Liver (tissue), 3 donors: ENCODE measurements at regions not wholly inside any gene's neighbourhood (a gene's known extent, or its start where the extent isn't known, plus 50 kb on each side); places are given as distances from the start of the nearest gene placed in this dataset.

Source experiments
- FOXA1 ChIP-seq: IDR thresholded peaks from 2 replicates; pipeline ENCODE4 v1.6.1; 2016; ENCODE audit warnings: antibody characterized with exemption
- GABPA ChIP-seq, 2 donors: IDR thresholded peaks in 1 of 2; conservative IDR thresholded peaks in 1 of 2; 2 replicates each; pipeline ENCODE4 v1.6.1; 2016; ENCODE audit warnings: antibody characterized with exemption in 2 of 2, mild to moderate bottlenecking in 1 of 2, moderate library complexity in 1 of 2
- HNF4A ChIP-seq, 2 donors: conservative IDR thresholded peaks; 2 replicates each; pipeline ENCODE4 v1.6.1; 2016; ENCODE audit warnings: antibody characterized with exemption in 2 of 2, mild to moderate bottlenecking in 2 of 2
- JUND ChIP-seq, 2 donors: IDR thresholded peaks; 2 replicates each; pipeline ENCODE4 v1.6.1; 2016; ENCODE audit warnings: antibody characterized with exemption in 2 of 2
- RAD21 ChIP-seq, 2 donors: IDR thresholded peaks; 2 replicates each; pipeline ENCODE4 v1.6.1; 2016; ENCODE audit warnings: antibody characterized with exemption in 2 of 2, mild to moderate bottlenecking in 2 of 2
- SP1 ChIP-seq: IDR thresholded peaks from 2 replicates; pipeline ENCODE4 v1.6.1; 2018; ENCODE audit warnings: antibody characterized with exemption, mild to moderate bottlenecking
- TAF1 ChIP-seq: conservative IDR thresholded peaks from 2 replicates; pipeline ENCODE4 v1.6.1; 2016; ENCODE audit warnings: antibody characterized with exemption, mild to moderate bottlenecking
- YY1 ChIP-seq: IDR thresholded peaks from 2 replicates; pipeline ENCODE4 v1.6.1; 2016; ENCODE audit warnings: antibody characterized with exemption, mild to moderate bottlenecking
- TF ChIP-seq, protein P1 (sequence below): fragments of 150-350 bp; IDR thresholded peaks from 2 replicates; pipeline ENCODE4 v1.5.1; 2017; ENCODE audit warnings: improper control_type of control experiment, low read depth, low read length; ENCODE audit not compliant: missing input control
- TF ChIP-seq, protein P2 (sequence below): IDR thresholded peaks from 2 replicates; pipeline ENCODE4 v1.6.1; 2016; ENCODE audit warnings: antibody characterized with exemption
- TF ChIP-seq, protein P3 (sequence below): IDR thresholded peaks from 2 replicates; pipeline ENCODE4 v1.6.1; 2016; ENCODE audit warnings: antibody characterized with exemption
- TF ChIP-seq, protein P4 (sequence below): IDR thresholded peaks from 2 replicates; pipeline ENCODE4 v1.6.1; 2016; ENCODE audit warnings: antibody characterized with exemption
- TF ChIP-seq, protein P5 (sequence below): IDR thresholded peaks from 2 replicates; pipeline ENCODE4 v1.6.1; 2016; ENCODE audit warnings: antibody characterized with exemption, mild to moderate bottlenecking
- donor health status: healthy.
- donor health status: healthy.

DNA sequence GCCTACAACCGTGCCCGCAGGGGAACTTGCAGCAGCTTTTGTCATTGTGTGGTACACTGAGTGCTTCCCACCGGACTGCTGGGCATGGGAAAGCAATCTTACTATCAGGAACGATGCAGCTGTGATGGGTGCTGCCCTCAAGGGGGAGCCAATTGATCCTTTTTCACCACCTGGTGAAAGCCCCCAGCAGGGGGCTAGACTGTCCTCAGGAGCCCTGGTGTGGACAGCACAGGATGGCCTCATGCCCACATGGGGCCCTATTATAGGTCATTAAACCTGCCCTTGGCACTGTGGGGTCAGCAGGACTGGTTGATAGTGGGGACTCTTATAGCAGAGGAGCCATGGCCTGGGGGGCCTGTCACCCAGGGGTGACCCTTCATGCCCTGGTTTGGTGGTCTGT is 172.2 kb downstream of the GLI2 start:
- TF ChIP-seq RAD21 (IDR thresholded peaks at IDR 0.05) (no peak), GABPA (IDR thresholded peaks at IDR 0.05 in 1 of 2, conservative IDR thresholded peaks at IDR 0.05 in 1 of 2) (no peak), JUND (IDR thresholded peaks at IDR 0.05) (no peak), SP1 (no peak), FOXA1 (no peak), TAF1 (no peak), YY1 (no peak), HNF4A (conservative IDR thresholded peaks at IDR 0.05) (no peak)
- TF ChIP-seq, protein P1, sequence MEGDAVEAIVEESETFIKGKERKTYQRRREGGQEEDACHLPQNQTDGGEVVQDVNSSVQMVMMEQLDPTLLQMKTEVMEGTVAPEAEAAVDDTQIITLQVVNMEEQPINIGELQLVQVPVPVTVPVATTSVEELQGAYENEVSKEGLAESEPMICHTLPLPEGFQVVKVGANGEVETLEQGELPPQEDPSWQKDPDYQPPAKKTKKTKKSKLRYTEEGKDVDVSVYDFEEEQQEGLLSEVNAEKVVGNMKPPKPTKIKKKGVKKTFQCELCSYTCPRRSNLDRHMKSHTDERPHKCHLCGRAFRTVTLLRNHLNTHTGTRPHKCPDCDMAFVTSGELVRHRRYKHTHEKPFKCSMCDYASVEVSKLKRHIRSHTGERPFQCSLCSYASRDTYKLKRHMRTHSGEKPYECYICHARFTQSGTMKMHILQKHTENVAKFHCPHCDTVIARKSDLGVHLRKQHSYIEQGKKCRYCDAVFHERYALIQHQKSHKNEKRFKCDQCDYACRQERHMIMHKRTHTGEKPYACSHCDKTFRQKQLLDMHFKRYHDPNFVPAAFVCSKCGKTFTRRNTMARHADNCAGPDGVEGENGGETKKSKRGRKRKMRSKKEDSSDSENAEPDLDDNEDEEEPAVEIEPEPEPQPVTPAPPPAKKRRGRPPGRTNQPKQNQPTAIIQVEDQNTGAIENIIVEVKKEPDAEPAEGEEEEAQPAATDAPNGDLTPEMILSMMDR = no peak
- TF ChIP-seq, protein P2, sequence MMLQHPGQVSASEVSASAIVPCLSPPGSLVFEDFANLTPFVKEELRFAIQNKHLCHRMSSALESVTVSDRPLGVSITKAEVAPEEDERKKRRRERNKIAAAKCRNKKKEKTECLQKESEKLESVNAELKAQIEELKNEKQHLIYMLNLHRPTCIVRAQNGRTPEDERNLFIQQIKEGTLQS = no peak
- TF ChIP-seq, protein P3, sequence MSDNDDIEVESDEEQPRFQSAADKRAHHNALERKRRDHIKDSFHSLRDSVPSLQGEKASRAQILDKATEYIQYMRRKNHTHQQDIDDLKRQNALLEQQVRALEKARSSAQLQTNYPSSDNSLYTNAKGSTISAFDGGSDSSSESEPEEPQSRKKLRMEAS = no peak
- TF ChIP-seq, protein P4, sequence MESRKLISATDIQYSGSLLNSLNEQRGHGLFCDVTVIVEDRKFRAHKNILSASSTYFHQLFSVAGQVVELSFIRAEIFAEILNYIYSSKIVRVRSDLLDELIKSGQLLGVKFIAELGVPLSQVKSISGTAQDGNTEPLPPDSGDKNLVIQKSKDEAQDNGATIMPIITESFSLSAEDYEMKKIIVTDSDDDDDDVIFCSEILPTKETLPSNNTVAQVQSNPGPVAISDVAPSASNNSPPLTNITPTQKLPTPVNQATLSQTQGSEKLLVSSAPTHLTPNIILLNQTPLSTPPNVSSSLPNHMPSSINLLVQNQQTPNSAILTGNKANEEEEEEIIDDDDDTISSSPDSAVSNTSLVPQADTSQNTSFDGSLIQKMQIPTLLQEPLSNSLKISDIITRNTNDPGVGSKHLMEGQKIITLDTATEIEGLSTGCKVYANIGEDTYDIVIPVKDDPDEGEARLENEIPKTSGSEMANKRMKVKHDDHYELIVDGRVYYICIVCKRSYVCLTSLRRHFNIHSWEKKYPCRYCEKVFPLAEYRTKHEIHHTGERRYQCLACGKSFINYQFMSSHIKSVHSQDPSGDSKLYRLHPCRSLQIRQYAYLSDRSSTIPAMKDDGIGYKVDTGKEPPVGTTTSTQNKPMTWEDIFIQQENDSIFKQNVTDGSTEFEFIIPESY = no peak
- TF ChIP-seq, protein P5, sequence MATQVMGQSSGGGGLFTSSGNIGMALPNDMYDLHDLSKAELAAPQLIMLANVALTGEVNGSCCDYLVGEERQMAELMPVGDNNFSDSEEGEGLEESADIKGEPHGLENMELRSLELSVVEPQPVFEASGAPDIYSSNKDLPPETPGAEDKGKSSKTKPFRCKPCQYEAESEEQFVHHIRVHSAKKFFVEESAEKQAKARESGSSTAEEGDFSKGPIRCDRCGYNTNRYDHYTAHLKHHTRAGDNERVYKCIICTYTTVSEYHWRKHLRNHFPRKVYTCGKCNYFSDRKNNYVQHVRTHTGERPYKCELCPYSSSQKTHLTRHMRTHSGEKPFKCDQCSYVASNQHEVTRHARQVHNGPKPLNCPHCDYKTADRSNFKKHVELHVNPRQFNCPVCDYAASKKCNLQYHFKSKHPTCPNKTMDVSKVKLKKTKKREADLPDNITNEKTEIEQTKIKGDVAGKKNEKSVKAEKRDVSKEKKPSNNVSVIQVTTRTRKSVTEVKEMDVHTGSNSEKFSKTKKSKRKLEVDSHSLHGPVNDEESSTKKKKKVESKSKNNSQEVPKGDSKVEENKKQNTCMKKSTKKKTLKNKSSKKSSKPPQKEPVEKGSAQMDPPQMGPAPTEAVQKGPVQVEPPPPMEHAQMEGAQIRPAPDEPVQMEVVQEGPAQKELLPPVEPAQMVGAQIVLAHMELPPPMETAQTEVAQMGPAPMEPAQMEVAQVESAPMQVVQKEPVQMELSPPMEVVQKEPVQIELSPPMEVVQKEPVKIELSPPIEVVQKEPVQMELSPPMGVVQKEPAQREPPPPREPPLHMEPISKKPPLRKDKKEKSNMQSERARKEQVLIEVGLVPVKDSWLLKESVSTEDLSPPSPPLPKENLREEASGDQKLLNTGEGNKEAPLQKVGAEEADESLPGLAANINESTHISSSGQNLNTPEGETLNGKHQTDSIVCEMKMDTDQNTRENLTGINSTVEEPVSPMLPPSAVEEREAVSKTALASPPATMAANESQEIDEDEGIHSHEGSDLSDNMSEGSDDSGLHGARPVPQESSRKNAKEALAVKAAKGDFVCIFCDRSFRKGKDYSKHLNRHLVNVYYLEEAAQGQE = no peak
